ENCODE measurements at regions not wholly inside any gene's neighbourhood (a gene's known extent, or its start where the extent isn't known, plus 50 kb on each side); places are given as distances from the start of the nearest gene placed in this dataset.

DNA sequence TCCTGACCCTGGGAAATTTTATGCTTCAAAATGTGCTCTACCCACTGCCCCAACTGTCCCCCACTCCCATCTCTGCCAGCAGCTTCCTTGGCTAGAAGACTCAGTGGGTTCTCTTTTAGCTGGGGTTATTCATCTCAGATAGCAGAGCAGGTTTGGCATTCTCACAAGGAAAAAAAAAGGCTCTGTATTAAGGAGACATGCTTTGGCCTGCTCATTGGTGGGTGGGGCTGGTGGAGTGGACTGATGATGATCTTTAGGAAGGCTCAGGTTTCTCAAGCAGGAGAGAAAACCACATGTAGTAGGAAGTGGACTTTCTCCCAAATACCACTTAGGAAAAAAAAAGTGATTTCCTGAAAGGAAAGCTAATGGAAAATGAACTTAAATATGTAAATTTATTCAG lies 279.2 kb upstream of the ZNF462 start:
- Histone ChIP-seq H3K27me3 (replicated peaks in 1 of 4; ENCODE audit: control insufficient read depth in 3 of 4, extremely low read depth in 1 of 4, insufficient read depth in 3 of 4, low read length in 3 of 4) (no peaks in the 10 kb centered on the region), H4K5ac (ENCODE audit: insufficient read length, low read depth, low read length) (no peak overlapping the region), H3K4me1 (replicated peaks in 1 of 4; ENCODE audit: control insufficient read depth in 3 of 4, insufficient read depth in 4 of 4, low read length in 3 of 4) (peaks cover 0 to 4% (median 0%) of the 10 kb centered on the region in 4 experiments; a peak in 3 of 7 replicates), H3K79me1 (ENCODE audit: low read depth, low read length) (no peaks in the 10 kb centered on the region), H3K36me3 (ENCODE audit: control insufficient read depth in 2 of 4, insufficient read depth in 4 of 4, low read length in 3 of 4) (no peaks in the 10 kb centered on the region), H2BK5ac (ENCODE audit: low read depth, low read length) (no peak overlapping the region), H3K79me2 (ENCODE audit: control insufficient read depth in 1 of 2, insufficient read depth in 2 of 2, low read length in 2 of 2) (no peaks in the 10 kb centered on the region), H3K27ac (ENCODE audit: low read depth, low read length) (no peak overlapping the region), H2BK120ac (replicated peaks; ENCODE audit: low read depth, low read length) (no peak overlapping the region), H2BK20ac (ENCODE audit: low read length) (no peak overlapping the region), H4K20me1 (replicated peaks in 1 of 2; ENCODE audit: control insufficient read depth in 1 of 2, insufficient read depth in 2 of 2, low read length in 2 of 2) (no peaks in the 10 kb centered on the region), H3K9me3 (ENCODE audit: insufficient read depth in 2 of 2, low read depth in 1 of 2, low read length in 1 of 2) (no peaks in the 10 kb centered on the region), H3K23me2 (ENCODE audit: low read depth, low read length) (no peaks in the 10 kb centered on the region), H3K56ac (replicated peaks; ENCODE audit: insufficient read length, low read depth, low read length) (no peak overlapping the region), H3K4ac (replicated peaks; ENCODE audit: insufficient read length, low read depth, low read length) (no peak overlapping the region), H2BK12ac (ENCODE audit: low read depth, low read length) (no peak overlapping the region), H3K14ac (ENCODE audit: insufficient read length) (no peak overlapping the region), H3K18ac (ENCODE audit: extremely low read depth, low read length) (no peak overlapping the region), H3K23ac (ENCODE audit: insufficient read length) (no peak overlapping the region), H3K4me3 (ENCODE audit: extremely low read depth in 1 of 4, insufficient read depth in 2 of 4, low read depth in 3 of 4, low read length in 4 of 4) (no peak overlapping the region), H2AFZ (ENCODE audit: low read length) (0 out of 2 replicates have a peak overlapping the region, but pooled peaks have one; percentile 20), H3K9ac (replicated peaks in 1 of 4; ENCODE audit: extremely low read depth in 1 of 4, low read depth in 3 of 4, low read length in 3 of 4) (no peak overlapping the region), H2AK5ac (ENCODE audit: low read depth, low read length) (no peak overlapping the region), H3K4me2 (ENCODE audit: insufficient read depth in 1 of 2, low read depth in 2 of 2, low read length in 2 of 2) (no peak overlapping the region), H2BK15ac (ENCODE audit: low read length) (no peak overlapping the region), H4K8ac (ENCODE audit: extremely low read depth, insufficient read depth, low read length) (no peak overlapping the region), H4K91ac (replicated peaks; ENCODE audit: insufficient read length, low read length) (no peak overlapping the region)
- DNase-seq (ENCODE audit: low read depth in 1 of 2, low spot score in 2 of 2) (no peak), FAIRE-seq (no peak)
- CTCF ChIA-PET (ENCODE audit: partially characterized antibody) = interaction anchor here (0.6 kb wide), 1 partner anchor 404 kb away, joined by 3 read pairs; no protein-coding TSS in a partner anchor
- POLR2A ChIA-PET (ENCODE audit: partially characterized antibody) = no interaction called here
- TF ChIP-seq GABPA (IDR thresholded peaks at IDR 0.05; ENCODE audit: borderline replicate concordance, insufficient read depth, low read length) = no peak
- no peak for TF ChIP-seq EP300 (IDR thresholded peaks at IDR 0.05; ENCODE audit: borderline replicate concordance in 1 of 2, low read depth in 2 of 2, low read length in 2 of 2)
- no peak for TF ChIP-seq HDAC6 (IDR thresholded peaks at IDR 0.05; ENCODE audit: low read depth, low read length)
- no peak for TF ChIP-seq CHD2 (IDR thresholded peaks at IDR 0.05; ENCODE audit: low read length)
- no peak for TF ChIP-seq SAP30 (IDR thresholded peaks at IDR 0.05; ENCODE audit: insufficient read depth, insufficient replicate concordance, low read length)
- no peak for TF ChIP-seq CBX5 (IDR thresholded peaks at IDR 0.05; ENCODE audit: low read depth, low read length)
- TF ChIP-seq MAFK (IDR thresholded peaks at IDR 0.05; ENCODE audit: low read depth, low read length) = no peak
- no peak for TF ChIP-seq SP1 (IDR thresholded peaks at IDR 0.05; ENCODE audit: low read depth, low read length)
- TF ChIP-seq YY1 (IDR thresholded peaks at IDR 0.05; ENCODE audit: low read depth, low read length) = no peak
- TF ChIP-seq GTF2F1 (IDR thresholded peaks at IDR 0.05; ENCODE audit: borderline replicate concordance, low read depth, low read length) = no peak
- TF ChIP-seq TCF12 (IDR thresholded peaks at IDR 0.05; ENCODE audit: low read depth, low read length) = no peak
- TF ChIP-seq BRCA1 (IDR thresholded peaks at IDR 0.05; ENCODE audit: low read depth, low read length) = no peak
- TF ChIP-seq, protein P1, sequence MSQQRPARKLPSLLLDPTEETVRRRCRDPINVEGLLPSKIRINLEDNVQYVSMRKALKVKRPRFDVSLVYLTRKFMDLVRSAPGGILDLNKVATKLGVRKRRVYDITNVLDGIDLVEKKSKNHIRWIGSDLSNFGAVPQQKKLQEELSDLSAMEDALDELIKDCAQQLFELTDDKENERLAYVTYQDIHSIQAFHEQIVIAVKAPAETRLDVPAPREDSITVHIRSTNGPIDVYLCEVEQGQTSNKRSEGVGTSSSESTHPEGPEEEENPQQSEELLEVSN (IDR thresholded peaks at IDR 0.05) = no peak
- TF ChIP-seq CREB1 (IDR thresholded peaks at IDR 0.05) = no peak
- TF ChIP-seq EZH2 (IDR thresholded peaks at IDR 0.05; ENCODE audit: low read depth, low read length, severe bottlenecking) = no peak
- no peak for TF ChIP-seq JUN (IDR thresholded peaks at IDR 0.05; ENCODE audit: low read depth, low read length)

Measured in H1 (cell line).